OCI-LY3 (cell line): ENCODE measurements at regions not wholly inside any gene's neighbourhood (a gene's known extent, or its start where the extent isn't known, plus 50 kb on each side); places are given as distances from the start of the nearest gene placed in this dataset.

ENCODE experiments used
- CTCF ChIP-seq: fragments of 200-600, 300-600 bp; sonication (generic); IDR thresholded peaks from 2 replicates; pipeline ENCODE4 v1.5.1; 2014; ENCODE audit warnings: antibody characterized with exemption, low read length, low read depth
- EZH2phosphoT487 ChIP-seq: fragments of 200-600 bp; shearing (Covaris generic); IDR thresholded peaks from 2 replicates; pipeline ENCODE4 v1.6.1; 2018; ENCODE audit warnings: antibody characterized with exemption, mixed run types, low read depth

- TF ChIP-seq EZH2phosphoT487 (no peak), CTCF (no peak)
Observed at GRCh38 chr6:56363796-56364430, 116.5 kb upstream of the COL21A1 start.
